Endothelial cell of umbilical vein (primary cell): ENCODE measurements at regions not wholly inside any gene's neighbourhood (a gene's known extent, or its start where the extent isn't known, plus 50 kb on each side); places are given as distances from the start of the nearest gene placed in this dataset.

Source experiments
- BruUV-seq: library from RNA; stranded (reverse); fragments of 400-500 nt; replicated peaks from 2 replicates; lab custom pipeline; 2021; lab: Mats Ljungman, UMichigan
- CTCF ChIA-PET: fragments of 300-600, 350-600 bp; sonication (Branson Sonifier 250); formaldehyde crosslinking; loops from one replicate; lab custom pipeline; 2021; ENCODE audit warnings: antibody characterized with exemption, inconsistent platforms; lab: Charles Lee
- POLR2A ChIA-PET: fragments of 300-600, 350-600 bp; sonication (Branson Sonifier 250); formaldehyde crosslinking; loops from one replicate; lab custom pipeline; 2021; ENCODE audit warnings: antibody characterized with exemption, inconsistent platforms; lab: Charles Lee
- DNase-seq: peaks from one replicate; pipeline ENCODE4 v3.0.0-alpha.2; 2011; ENCODE audit warnings: low read depth, low spot score
- FAIRE-seq: peaks from 2 replicates; lab custom pipeline; 2011; peaks lifted over from hg19 to GRCh38; lab: Jason Lieb, UNC
- H2AFZ ChIP-seq: 2 replicates; pipeline ENCODE4 v1.6.0; 2012; ENCODE audit warnings: low read depth, low read length, control low read depth, inconsistent platforms
- H3K27ac ChIP-seq: 2 replicates; pipeline ENCODE4 v1.5.1; 2011; ENCODE audit warnings: low read depth, mild to moderate bottlenecking, control low read depth, low read length, moderate library complexity; ENCODE audit not compliant: insufficient read depth
- H3K27me3 ChIP-seq, 2 experiments: 2 replicates each; pipeline versions ENCODE4 v1.6.0 to v1.6.1; 2011; ENCODE audit warnings: low read length in 2 of 2, mixed read lengths in 1 of 2; ENCODE audit not compliant: control insufficient read depth in 2 of 2, insufficient read depth in 2 of 2
- H3K36me3 ChIP-seq, 2 experiments: 2 replicates in 1 of 2; 3 replicates in 1 of 2; pipeline ENCODE4 v1.5.1; 2011; ENCODE audit warnings: low read length in 2 of 2, mild to moderate bottlenecking in 1 of 2, moderate library complexity in 1 of 2; ENCODE audit not compliant: control insufficient read depth in 2 of 2, insufficient read depth in 2 of 2; ENCODE audit errors: extremely low read depth in 1 of 2
- H3K4me1 ChIP-seq: 3 replicates; pipeline ENCODE4 v1.5.1; 2011; ENCODE audit warnings: mild to moderate bottlenecking, low read length; ENCODE audit not compliant: control insufficient read depth, insufficient read depth; ENCODE audit errors: extremely low read depth
- H3K4me2 ChIP-seq: 2 replicates; pipeline ENCODE4 v1.6.1; 2011; ENCODE audit warnings: low read length, control low read depth, mixed read lengths; ENCODE audit not compliant: insufficient read depth
- H3K4me3 ChIP-seq, 3 experiments: fragments of 200-600 bp in 1 of 3; sonication (generic), shearing (Covaris generic) in 1 of 3; replicated peaks in 1 of 3; 2 replicates each; pipeline ENCODE4 v1.5.1; 2011 to 2016; ENCODE audit warnings: control low read depth in 3 of 3, low read length in 3 of 3, mild to moderate bottlenecking in 2 of 3, inconsistent platforms in 1 of 3, low read depth in 1 of 3, moderate library complexity in 1 of 3; ENCODE audit not compliant: insufficient read depth in 1 of 3
- H3K79me2 ChIP-seq: 2 replicates; pipeline ENCODE4 v1.6.0; 2012; ENCODE audit warnings: low read length, inconsistent platforms; ENCODE audit not compliant: control insufficient read depth, insufficient read depth
- H3K9ac ChIP-seq: replicated peaks from 2 replicates; pipeline ENCODE3; 2011; ENCODE audit warnings: low read length, control low read depth; ENCODE audit not compliant: insufficient read depth; ENCODE audit errors: extremely low read depth
- H3K9me1 ChIP-seq: replicated peaks from 3 replicates; pipeline ENCODE4 v1.6.0; 2011; ENCODE audit warnings: mild to moderate bottlenecking, low read length; ENCODE audit not compliant: control insufficient read depth, insufficient read depth; ENCODE audit errors: extremely low read depth
- H3K9me3 ChIP-seq: replicated peaks from 2 replicates; pipeline ENCODE4 v1.5.1; 2012; ENCODE audit warnings: low read length, inconsistent platforms; ENCODE audit not compliant: control insufficient read depth, insufficient read depth
- H4K20me1 ChIP-seq: replicated peaks from 2 replicates; pipeline ENCODE3; 2011; ENCODE audit warnings: mild to moderate bottlenecking, low read length; ENCODE audit not compliant: control insufficient read depth, insufficient read depth; ENCODE audit errors: extremely low read depth
- CTCF ChIP-seq, 2 donors: IDR thresholded peaks; 1 replicate in 1 of 2; 2 replicates in 1 of 2; pipeline ENCODE4 v1.5.1; 2011; ENCODE audit warnings: low read length in 2 of 2, mild to moderate bottlenecking in 2 of 2, moderate library complexity in 2 of 2, control low read depth in 1 of 2, inconsistent platforms in 1 of 2, low read depth in 1 of 2; ENCODE audit not compliant: insufficient read depth in 1 of 2; ENCODE audit errors: extremely low read depth in 1 of 2
- FOS ChIP-seq: IDR thresholded peaks from 2 replicates; pipeline ENCODE4 v1.6.1; 2011; ENCODE audit warnings: mild to moderate bottlenecking, low read length, moderate library complexity, borderline replicate concordance; ENCODE audit not compliant: insufficient read depth
- GATA2 ChIP-seq: IDR thresholded peaks from 2 replicates; pipeline ENCODE4 v1.7.0; 2011; ENCODE audit warnings: low read depth, mild to moderate bottlenecking, moderate library complexity, mixed read lengths, low read length; ENCODE audit not compliant: insufficient read length, insufficient read depth
- MAX ChIP-seq: IDR thresholded peaks from 2 replicates; pipeline ENCODE4 v1.6.1; 2011; ENCODE audit not compliant: insufficient read depth, insufficient read length
- dilution Hi-C: fragments of 300-500 bp; cut with MboI; formaldehyde crosslinking; loops from one replicate; pipeline ENCODE4 v1.15.0; 2019; ENCODE audit warnings: low sequenced_read_pairs; ENCODE audit not compliant: extremely low pct_ligation_motif_present
- intact Hi-C: fragments of 100-400 bp; cut with micrococcal nuclease; formaldehyde crosslinking; loops from one replicate; pipeline ENCODE4 v1.10.0; 2022

- no TSS peak for BruUV-seq
These were observed 142.5 kb upstream of the LMNTD1 start for GRCh38 chr12:25695574-25695973.

More at GRCh38 chr12:25695574-25695973, 142.5 kb upstream of the LMNTD1 start:
- TF ChIP-seq CTCF (IDR thresholded peaks at IDR 0.05; ENCODE audit: extremely low read depth in 1 of 2, insufficient read depth in 1 of 2, low read depth in 1 of 2, low read length in 2 of 2) (no peak), MAX (no peak), FOS (no peak), GATA2 (no peak)
- H3K4me2 ChIP-seq: no peak overlapping the region
- no peaks in the 10 kb centered on the region for H3K9me3 ChIP-seq
- CTCF ChIA-PET: interaction anchor here (4.6 kb wide), 1 partner anchor 10 kb away, joined by 17 read pairs; no protein-coding TSS in a partner anchor
- no peak overlapping the region for H3K9ac ChIP-seq
- no peaks in the 10 kb centered on the region for H3K9me1 ChIP-seq
- FAIRE-seq (no peak), DNase-seq (no peak)
- dilution Hi-C loops (no loop called here), intact Hi-C loops (no loop called here)
- H4K20me1 ChIP-seq: no peaks in the 10 kb centered on the region
- H3K79me2 ChIP-seq: no peaks in the 10 kb centered on the region
- POLR2A ChIA-PET: no interaction called here
- no peak overlapping the region for H3K4me3 ChIP-seq
- H3K27ac ChIP-seq: no peak overlapping the region
- H2AFZ ChIP-seq: no peak overlapping the region
- H3K27me3 ChIP-seq: no peaks in the 10 kb centered on the region
- H3K36me3 ChIP-seq: no peaks in the 10 kb centered on the region
- peaks cover 26% of the 10 kb centered on the region for H3K4me1 ChIP-seq
